SHP77 (cell line): ENCODE measurements at regions not wholly inside any gene's neighbourhood (a gene's known extent, or its start where the extent isn't known, plus 50 kb on each side); places are given as distances from the start of the nearest gene placed in this dataset.

Experiments
- DNase-seq, 2 experiments: peaks; one replicate each; lab custom pipeline; 2025; lab: John Stamatoyannopoulos, UW

- peak; percentile 17 to 20 for DNase-seq
Observed at GRCh38 chr10:3852147-3852904, 67.3 kb upstream of the KLF6 start.

- no peak for DNase-seq
Observed at GRCh38 chr10:3850999-3851937, 66.3 kb upstream of the KLF6 start.

- no peak for DNase-seq
Observed at GRCh38 chr10:3848775-3849635, 64.0 kb upstream of the KLF6 start.

- DNase-seq, result no peak
Observed at GRCh38 chr10:3848005-3848774, 63.2 kb upstream of the KLF6 start.

GRCh38 chr10:3846736-3847135, 61.7 kb upstream of the KLF6 start:
- DNase-seq, result no peak

- DNase-seq, result no peak
Observed at GRCh38 chr10:3844491-3845025, 59.5 kb upstream of the KLF6 start.

- DNase-seq, result no peak
Observed at GRCh38 chr10:3838460-3839437, 53.7 kb upstream of the KLF6 start.

- no peak for DNase-seq
Observed at GRCh38 chr10:3837647-3838459, 52.8 kb upstream of the KLF6 start.

GRCh38 chr10:3836222-3836820, 51.3 kb upstream of the KLF6 start:
- DNase-seq, result no peak

- no peak for DNase-seq
Observed at GRCh38 chr10:3835770-3836169, 50.8 kb upstream of the KLF6 start.

GRCh38 chr10:3834947-3835346, 49.9 kb upstream of the KLF6 start:
- DNase-seq, result no peak
